Naive thymus-derived CD4-positive, alpha-beta T cell (primary cell): ENCODE measurements at regions not wholly inside any gene's neighbourhood (a gene's known extent, or its start where the extent isn't known, plus 50 kb on each side); places are given as distances from the start of the nearest gene placed in this dataset.
A peak's percentile ranks its signal among the peaks of the same experiment; 100 is the strongest.
"Not testable (repeated sequence)": the region's sequence is repeated elsewhere in the genome, so short reads cannot be mapped to it uniquely, and the experiment has no call there.

Experiments
- ATAC-seq: fragments of 150-1000 bp; cut with Tn5 transposase; 2 replicates; pipeline ENCODE4 v1.10.0; 2021; ENCODE audit warnings: mild to moderate bottlenecking, moderate library complexity
- CTCF ChIA-PET: fragments of 350-600 bp; sonication (Branson Sonifier 250); formaldehyde crosslinking; loops from one replicate; lab custom pipeline; 2021; ENCODE audit warnings: antibody characterized with exemption; lab: Charles Lee
- POLR2A ChIA-PET: fragments of 350-600 bp; sonication (Branson Sonifier 250); formaldehyde crosslinking; loops from one replicate; lab custom pipeline; 2021; ENCODE audit warnings: antibody characterized with exemption, inconsistent platforms; lab: Charles Lee
- DNase-seq, 9 donors: peaks; one replicate each; pipeline versions ENCODE4 v3.0.0 to v3.0.0-alpha.2; 2020 to 2022; ENCODE audit warnings: mixed read lengths in 1 of 9
- H3K27ac ChIP-seq: one replicate; pipeline ENCODE4 v1.7.0; 2013; ENCODE audit warnings: mild to moderate bottlenecking, low read depth, low read length, moderate library complexity
- H3K27me3 ChIP-seq, 2 donors: one replicate each; pipeline ENCODE4 v1.7.0; 2013; ENCODE audit warnings: low read length in 2 of 2, mild to moderate bottlenecking in 2 of 2, moderate library complexity in 2 of 2; ENCODE audit not compliant: control insufficient read depth in 2 of 2, insufficient read depth in 2 of 2
- H3K36me3 ChIP-seq, 3 experiments: 1 replicate in 2 of 3; 2 replicates in 1 of 3; pipeline ENCODE4 v1.7.0; 2013; ENCODE audit warnings: low read length in 3 of 3, mild to moderate bottlenecking in 3 of 3, moderate library complexity in 1 of 3; ENCODE audit not compliant: insufficient read depth in 3 of 3, control insufficient read depth in 2 of 3
- H3K4me1 ChIP-seq, 2 donors: one replicate each; pipeline ENCODE4 v1.7.0; 2013; ENCODE audit warnings: low read length in 2 of 2, mild to moderate bottlenecking in 2 of 2, moderate library complexity in 1 of 2; ENCODE audit not compliant: control insufficient read depth in 2 of 2, insufficient read depth in 2 of 2
- H3K4me3 ChIP-seq: 2 replicates; pipeline ENCODE4 v1.7.0; 2013; ENCODE audit warnings: mild to moderate bottlenecking, low read length
- H3K9me3 ChIP-seq, 3 experiments: 1 replicate in 2 of 3; 2 replicates in 1 of 3; pipeline ENCODE4 v1.7.0; 2013; ENCODE audit warnings: low read length in 3 of 3; ENCODE audit not compliant: control insufficient read depth in 2 of 3
- H3K27ac Mint-ChIP-seq, 9 donors: one replicate each; pipeline ENCODE4 v1.8.0; 2020 to 2022; ENCODE audit warnings: mixed read lengths in 9 of 9, mild to moderate bottlenecking in 8 of 9, moderate library complexity in 5 of 9, inconsistent platforms in 2 of 9
- H3K27me3 Mint-ChIP-seq, 5 donors: one replicate each; pipeline ENCODE4 v1.8.0; 2021 to 2022; ENCODE audit warnings: mixed read lengths in 5 of 5, mild to moderate bottlenecking in 1 of 5
- H3K36me3 Mint-ChIP-seq, 5 donors: one replicate each; pipeline ENCODE4 v1.8.0; 2020 to 2022; ENCODE audit warnings: mixed read lengths in 5 of 5, mild to moderate bottlenecking in 3 of 5, inconsistent platforms in 1 of 5
- H3K4me1 Mint-ChIP-seq, 7 donors: one replicate each; pipeline ENCODE4 v1.8.0; 2020 to 2022; ENCODE audit warnings: mixed read lengths in 7 of 7, mild to moderate bottlenecking in 3 of 7, inconsistent platforms in 1 of 7
- H3K4me3 Mint-ChIP-seq, 10 donors: one replicate each; pipeline ENCODE4 v1.8.0; 2020 to 2022; ENCODE audit warnings: mild to moderate bottlenecking in 10 of 10, mixed read lengths in 10 of 10, moderate library complexity in 6 of 10, inconsistent platforms in 2 of 10
- H3K9me3 Mint-ChIP-seq, 11 donors: one replicate each; pipeline ENCODE4 v1.8.0; 2020 to 2022; ENCODE audit warnings: mixed read lengths in 11 of 11, mild to moderate bottlenecking in 4 of 11, inconsistent platforms in 1 of 11, moderate library complexity in 1 of 11
- intact Hi-C, 2 donors: fragments of 100-400 bp; cut with micrococcal nuclease; formaldehyde crosslinking; loops; one replicate each; pipeline ENCODE4 v1.15.1; 2023

- H3K36me3 ChIP-seq = no peaks in the 10 kb centered on the region
- no peaks in the 10 kb centered on the region for H3K27me3 ChIP-seq
- Mint-ChIP-seq H3K27ac (peak overlapping the region in 1 of 9 donors; percentile 22), H3K36me3 (no peaks in the 10 kb centered on the region), H3K4me3 (no peak overlapping the region), H3K27me3 (peaks cover 6 to 47% (median 9%) of the 10 kb centered on the region in 5 donors), H3K4me1 (peaks cover 0 to 28% (median 17%) of the 10 kb centered on the region in 7 donors), H3K9me3 (no peaks in the 10 kb centered on the region)
- ATAC-seq (no peak), DNase-seq (no peak)
- H3K9me3 ChIP-seq = no peaks in the 10 kb centered on the region
- intact Hi-C loops = loop anchor here in 1 of 2 donors (5.0 kb wide), 2 partner anchors 83 to 383 kb away; no protein-coding TSS in a partner anchor
- ChIA-PET CTCF (interaction anchor here (1.5 to 1.7 kb wide), 2 partner anchors 56 to 383 kb away, joined by 3 to 4 read pairs; no protein-coding TSS in a partner anchor), POLR2A (no interaction called here)
- H3K4me3 ChIP-seq = no peak overlapping the region
- peaks cover 0 to 10% of the 10 kb centered on the region in 2 donors for H3K4me1 ChIP-seq
- no peak overlapping the region for H3K27ac ChIP-seq
Measured at GRCh38 chr14:106060276-106060975, 534.0 kb downstream of the TMEM121 start.

- H3K9me3 ChIP-seq, H3K4me3 ChIP-seq, H3K27me3 ChIP-seq, POLR2A ChIA-PET, H3K36me3 Mint-ChIP-seq, H3K36me3 ChIP-seq, H3K9me3 Mint-ChIP-seq, H3K4me1 ChIP-seq, H3K27ac ChIP-seq: not testable (repeated sequence)
- CTCF ChIA-PET = interaction anchor here (0.8 to 1.3 kb wide), 6 partner anchors 8 to 391 kb away, joined by 3 to 4 read pairs (median 3); no protein-coding TSS in a partner anchor
- Mint-ChIP-seq H3K4me1 (peaks cover 0 to 25% (median 17%) of the 10 kb centered on the region in 7 donors), H3K27ac (peak overlapping the region in 8 of 9 donors; percentile 23 to 89 (median 50)), H3K27me3 (peaks cover 9 to 49% (median 11%) of the 10 kb centered on the region in 5 donors), H3K4me3 (peak overlapping the region in 9 of 10 donors; percentile 13 to 79 (median 49))
- DNase-seq = peak; percentile 62 to 92 (median 86)
- ATAC-seq = peak; percentile 97
- intact Hi-C loops = loop anchor here (1.0 to 5.0 kb wide), 7 partner anchors 17 to 385 kb away; no protein-coding TSS in a partner anchor
Measured at GRCh38 chr14:106061877-106062500, 535.6 kb downstream of the TMEM121 start.

GRCh38 chr14:106062502-106063272 is 536.3 kb downstream of the TMEM121 start:
- Histone ChIP-seq H3K4me3 (no peak overlapping the region), H3K27ac (no peak overlapping the region), H3K27me3 (no peaks in the 10 kb centered on the region), H3K4me1 (peaks cover 0 to 10% of the 10 kb centered on the region in 2 donors), H3K36me3 (no peaks in the 10 kb centered on the region), H3K9me3 (no peaks in the 10 kb centered on the region)
- H3K4me3 Mint-ChIP-seq = peak overlapping the region in 3 of 10 donors; percentile 21 to 69 (median 52)
- no peaks in the 10 kb centered on the region for H3K36me3 Mint-ChIP-seq
- H3K27ac Mint-ChIP-seq = peak overlapping the region in 3 of 9 donors; percentile 23 to 63 (median 26)
- ChIA-PET CTCF (interaction anchor here (0.6 to 1.3 kb wide), 5 partner anchors 9 to 236 kb away, joined by 3 to 4 read pairs (median 3); no protein-coding TSS in a partner anchor), POLR2A (no interaction called here)
- no peak for DNase-seq
- no peaks in the 10 kb centered on the region for H3K9me3 Mint-ChIP-seq
- H3K27me3 Mint-ChIP-seq = peaks cover 9 to 45% (median 11%) of the 10 kb centered on the region in 5 donors
- intact Hi-C loops = loop anchor here (1.0 to 5.0 kb wide), 7 partner anchors 17 to 385 kb away; no protein-coding TSS in a partner anchor
- ATAC-seq = no peak
- peaks cover 0 to 25% (median 17%) of the 10 kb centered on the region in 7 donors for H3K4me1 Mint-ChIP-seq

GRCh38 chr14:106067935-106068334 is 541.6 kb downstream of the TMEM121 start:
- peaks cover 9 to 38% (median 23%) of the 10 kb centered on the region in 5 donors for H3K27me3 Mint-ChIP-seq
- intact Hi-C loops = no loop called here

GRCh38 chr14:106069804-106070625 is 543.6 kb downstream of the TMEM121 start:
- H3K9me3 ChIP-seq = no peaks in the 10 kb centered on the region
- no peak overlapping the region for H3K4me3 ChIP-seq
- intact Hi-C loops = no loop called here
- Mint-ChIP-seq H3K27ac (no peak overlapping the region), H3K4me3 (no peak overlapping the region), H3K27me3 (peaks cover 0 to 31% (median 17%) of the 10 kb centered on the region in 5 donors), H3K4me1 (peaks cover 0 to 9% (median 0%) of the 10 kb centered on the region in 7 donors), H3K9me3 (no peaks in the 10 kb centered on the region), H3K36me3 (no peaks in the 10 kb centered on the region)
- no peaks in the 10 kb centered on the region for H3K36me3 ChIP-seq
- H3K27ac ChIP-seq = no peak overlapping the region
- no peak for DNase-seq
- no peaks in the 10 kb centered on the region for H3K27me3 ChIP-seq
- H3K4me1 ChIP-seq = no peaks in the 10 kb centered on the region
- ChIA-PET POLR2A (no interaction called here), CTCF (no interaction called here)
- no peak for ATAC-seq

More at GRCh38 chr14:106067935-106068334, 541.6 kb downstream of the TMEM121 start:
- no peak overlapping the region for H3K27ac ChIP-seq
- no peaks in the 10 kb centered on the region for H3K27me3 ChIP-seq
- ATAC-seq (no peak), DNase-seq (no peak)
- H3K4me3 ChIP-seq = no peak overlapping the region
- no peaks in the 10 kb centered on the region for H3K9me3 Mint-ChIP-seq
- ChIA-PET POLR2A (no interaction called here), CTCF (no interaction called here)
- H3K4me3 Mint-ChIP-seq = no peak overlapping the region
- no peaks in the 10 kb centered on the region for H3K4me1 ChIP-seq
- no peaks in the 10 kb centered on the region for H3K36me3 ChIP-seq
- no peak overlapping the region for H3K27ac Mint-ChIP-seq
- H3K36me3 Mint-ChIP-seq = no peaks in the 10 kb centered on the region
- no peaks in the 10 kb centered on the region for H3K9me3 ChIP-seq
- peaks cover 0 to 9% (median 0%) of the 10 kb centered on the region in 7 donors for H3K4me1 Mint-ChIP-seq

GRCh38 chr14:106080922-106081321 is 554.5 kb downstream of the TMEM121 start:
- H3K36me3 Mint-ChIP-seq = no peaks in the 10 kb centered on the region
- Histone ChIP-seq H3K4me1 (no peaks in the 10 kb centered on the region), H3K27ac (no peak overlapping the region), H3K27me3 (no peaks in the 10 kb centered on the region), H3K36me3 (no peaks in the 10 kb centered on the region), H3K9me3 (no peaks in the 10 kb centered on the region), H3K4me3 (no peak overlapping the region)
- ChIA-PET CTCF (no interaction called here), POLR2A (no interaction called here)
- no peak overlapping the region for H3K4me3 Mint-ChIP-seq
- H3K27ac Mint-ChIP-seq = no peak overlapping the region
- peaks cover 0 to 5% (median 0%) of the 10 kb centered on the region in 11 donors for H3K9me3 Mint-ChIP-seq
- no peak for ATAC-seq
- H3K4me1 Mint-ChIP-seq = peaks cover 0 to 4% (median under 1%) of the 10 kb centered on the region in 7 donors
- no peak for DNase-seq
- intact Hi-C loops = no loop called here
- peaks cover 0 to 55% (median 9%) of the 10 kb centered on the region in 5 donors for H3K27me3 Mint-ChIP-seq
